HepG2 (cell line): ENCODE measurements at regions not wholly inside any gene's neighbourhood (a gene's known extent, or its start where the extent isn't known, plus 50 kb on each side); places are given as distances from the start of the nearest gene placed in this dataset.

Experiments
- ATAC-seq: fragments of 200-7000 bp; cut with Tn5 transposase; 3 replicates; pipeline ENCODE4 v1.9.1; 2020; ENCODE audit warnings: mild to moderate bottlenecking, moderate library complexity
- BruUV-seq: library from RNA; stranded (reverse); fragments of 400-500 nt; replicated peaks from 2 replicates; lab custom pipeline; 2021; lab: Mats Ljungman, UMichigan
- CTCF ChIA-PET: fragments of 300-600 bp; formaldehyde crosslinking; extraction: SDS; loops from one replicate; lab custom pipeline; 2021; ENCODE audit warnings: low total read pairs, inconsistent platforms, low intra/inter-chr PET ratio; lab: Yijun Ruan, JAX
- POLR2A ChIA-PET: fragments of 350-600 bp; sonication (Branson Sonifier 250); formaldehyde crosslinking; loops from one replicate; lab custom pipeline; 2020; ENCODE audit warnings: antibody characterized with exemption, inconsistent platforms; lab: Yijun Ruan, JAX
- DNase-seq: peaks from one replicate; pipeline ENCODE4 v3.0.0-alpha.2; 2015; ENCODE audit warnings: low spot score
- FAIRE-seq: peaks from 3 replicates; lab custom pipeline; 2011; peaks lifted over from hg19 to GRCh38; lab: Jason Lieb, UNC
- H2AFZ ChIP-seq: one replicate; pipeline ENCODE4 v1.6.1; 2011; ENCODE audit warnings: low read length, inconsistent platforms
- H3K27ac ChIP-seq: fragments of 300-600 bp; 3 replicates; pipeline ENCODE4 v1.8.0; 2011; ENCODE audit warnings: mixed run types, mild to moderate bottlenecking, mixed read lengths, low read length, inconsistent platforms; ENCODE audit not compliant: insufficient read depth; ENCODE audit errors: extremely low read length
- H3K27me3 ChIP-seq, 2 experiments: fragments of 200-600 bp in 1 of 2; 2 replicates in 1 of 2; 3 replicates in 1 of 2; pipeline versions ENCODE4 v1.6.0 to v1.8.0; 2011; ENCODE audit warnings: low read length in 2 of 2, mild to moderate bottlenecking in 2 of 2, moderate library complexity in 2 of 2, inconsistent platforms in 1 of 2; ENCODE audit not compliant: insufficient read depth in 2 of 2, control insufficient read depth in 1 of 2
- H3K36me3 ChIP-seq, 2 experiments: fragments of 200-600 bp in 1 of 2; replicated peaks in 1 of 2; 2 replicates in 1 of 2; 3 replicates in 1 of 2; pipeline versions ENCODE4 v1.5.1 to v1.8.0; 2011; ENCODE audit warnings: low read length in 2 of 2, inconsistent platforms in 1 of 2; ENCODE audit not compliant: insufficient read depth in 2 of 2, control insufficient read depth in 1 of 2
- H3K4me1 ChIP-seq: 2 replicates; pipeline ENCODE4 v1.5.1; 2012; ENCODE audit warnings: low read length, inconsistent platforms; ENCODE audit not compliant: insufficient read depth
- H3K4me2 ChIP-seq: 2 replicates; pipeline ENCODE4 v1.6.0; 2011; ENCODE audit warnings: low read depth, low read length, inconsistent platforms
- H3K4me3 ChIP-seq, 3 experiments: fragments of 200-600 bp in 1 of 3; sonication (generic), shearing (Covaris generic) in 1 of 3; replicated peaks in 1 of 3; 2 replicates each; pipeline ENCODE4 v1.5.1; 2011 to 2016; ENCODE audit warnings: low read length in 3 of 3, inconsistent platforms in 2 of 3, low read depth in 2 of 3, mild to moderate bottlenecking in 2 of 3, control low read depth in 1 of 3, mixed read lengths in 1 of 3; ENCODE audit not compliant: insufficient read depth in 1 of 3
- H3K79me2 ChIP-seq: one replicate; pipeline ENCODE4 v1.6.1; 2011; ENCODE audit warnings: low read length, inconsistent platforms; ENCODE audit not compliant: insufficient read depth
- H3K9ac ChIP-seq: 2 replicates; pipeline ENCODE4 v1.6.0; 2011; ENCODE audit warnings: mild to moderate bottlenecking, low read depth, low read length, inconsistent platforms; ENCODE audit not compliant: insufficient read depth
- H3K9me3 ChIP-seq: 2 replicates; pipeline ENCODE4 v1.5.1; 2012; ENCODE audit warnings: mild to moderate bottlenecking, low read length
- H4K20me1 ChIP-seq: 2 replicates; pipeline ENCODE4 v1.6.0; 2011; ENCODE audit warnings: inconsistent platforms, mild to moderate bottlenecking, low read length, moderate library complexity; ENCODE audit not compliant: insufficient read depth
- AFF4 ChIP-seq: sonication (generic); formaldehyde crosslinking; IDR thresholded peaks from 2 replicates; pipeline ENCODE4 v1.4.0; 2020; ENCODE audit warnings: missing genetic modification reagents
- EZH2 ChIP-seq: conservative IDR thresholded peaks from 2 replicates; pipeline ENCODE4 v1.6.1; 2012; ENCODE audit warnings: mild to moderate bottlenecking, low read depth, low read length, moderate library complexity
- FOXK1 ChIP-seq: sonication (generic); formaldehyde crosslinking; IDR thresholded peaks from 2 replicates; pipeline ENCODE4 v1.4.0; 2020; ENCODE audit warnings: low read depth, missing genetic modification reagents, borderline replicate concordance
- SRSF9 ChIP-seq: fragments of 200-400 bp; formaldehyde crosslinking; IDR thresholded peaks from 2 replicates; pipeline ENCODE4 v1.6.1; 2018; ENCODE audit warnings: borderline replicate concordance, mild to moderate bottlenecking, low read depth, low read length; ENCODE audit not compliant: insufficient read depth, poor library complexity, severe bottlenecking
- ZNF569 ChIP-seq: sonication (generic); formaldehyde crosslinking; IDR thresholded peaks from 2 replicates; pipeline ENCODE4 v1.5.0; 2020; ENCODE audit warnings: mild to moderate bottlenecking, missing genetic modification reagents, moderate library complexity, borderline replicate concordance
- ZNF644 ChIP-seq: IDR thresholded peaks from 2 replicates; pipeline ENCODE4 v1.6.1; 2016; ENCODE audit warnings: low read depth
- in situ Hi-C: cut with HindIII; loops from 2 replicates; pipeline ENCODE4 v1.10.0; 2017; ENCODE audit warnings: low pct_unique_long_range_greater_than_20kb; ENCODE audit not compliant: extremely low pct_ligation_motif_present
- intact Hi-C: fragments of 100-400 bp; cut with micrococcal nuclease; formaldehyde crosslinking; loops from one replicate; pipeline ENCODE4 v1.10.0; 2022; ENCODE audit not compliant: unreplicated experiment
- TF ChIP-seq, protein P1 (sequence below): sonication (generic); formaldehyde crosslinking; IDR thresholded peaks from 2 replicates; pipeline ENCODE4 v1.8.0; 2022; ENCODE audit warnings: missing genetic modification reagents, mild to moderate bottlenecking, moderate library complexity, borderline replicate concordance
- TF ChIP-seq, protein P2 (sequence below): sonication (generic); formaldehyde crosslinking; IDR thresholded peaks from 2 replicates; pipeline ENCODE4 v1.5.0; 2020; ENCODE audit warnings: missing genetic modification reagents
- TF ChIP-seq, protein P3 (sequence below): sonication (generic); formaldehyde crosslinking; IDR thresholded peaks from 2 replicates; pipeline ENCODE4 v1.4.0; 2020; ENCODE audit warnings: missing genetic modification reagents

DNA sequence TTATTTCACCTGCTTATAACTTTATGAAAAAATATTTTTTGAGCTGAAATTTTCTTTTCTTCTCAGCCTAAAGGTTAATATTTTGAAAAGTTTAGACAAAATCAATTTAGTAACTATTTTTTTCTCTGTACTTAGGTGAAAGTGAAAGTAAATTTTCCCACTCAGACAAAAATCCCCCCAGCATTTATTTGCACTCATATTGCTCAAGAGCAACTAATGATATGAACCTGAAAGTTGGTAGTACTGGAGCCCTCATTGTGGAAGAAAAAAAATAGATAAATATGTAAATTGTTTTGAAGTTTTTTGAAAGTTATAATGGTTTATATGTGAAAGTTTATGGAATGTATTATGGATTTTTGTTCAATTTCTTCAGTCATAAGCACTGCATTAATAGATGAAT is 1005.9 kb upstream of the ATXN7L3B start:
- TF ChIP-seq, protein P1, sequence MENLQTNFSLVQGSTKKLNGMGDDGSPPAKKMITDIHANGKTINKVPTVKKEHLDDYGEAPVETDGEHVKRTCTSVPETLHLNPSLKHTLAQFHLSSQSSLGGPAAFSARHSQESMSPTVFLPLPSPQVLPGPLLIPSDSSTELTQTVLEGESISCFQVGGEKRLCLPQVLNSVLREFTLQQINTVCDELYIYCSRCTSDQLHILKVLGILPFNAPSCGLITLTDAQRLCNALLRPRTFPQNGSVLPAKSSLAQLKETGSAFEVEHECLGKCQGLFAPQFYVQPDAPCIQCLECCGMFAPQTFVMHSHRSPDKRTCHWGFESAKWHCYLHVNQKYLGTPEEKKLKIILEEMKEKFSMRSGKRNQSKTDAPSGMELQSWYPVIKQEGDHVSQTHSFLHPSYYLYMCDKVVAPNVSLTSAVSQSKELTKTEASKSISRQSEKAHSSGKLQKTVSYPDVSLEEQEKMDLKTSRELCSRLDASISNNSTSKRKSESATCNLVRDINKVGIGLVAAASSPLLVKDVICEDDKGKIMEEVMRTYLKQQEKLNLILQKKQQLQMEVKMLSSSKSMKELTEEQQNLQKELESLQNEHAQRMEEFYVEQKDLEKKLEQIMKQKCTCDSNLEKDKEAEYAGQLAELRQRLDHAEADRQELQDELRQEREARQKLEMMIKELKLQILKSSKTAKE = no peak
- TF ChIP-seq ZNF569 = no peak
- TF ChIP-seq, protein P2, sequence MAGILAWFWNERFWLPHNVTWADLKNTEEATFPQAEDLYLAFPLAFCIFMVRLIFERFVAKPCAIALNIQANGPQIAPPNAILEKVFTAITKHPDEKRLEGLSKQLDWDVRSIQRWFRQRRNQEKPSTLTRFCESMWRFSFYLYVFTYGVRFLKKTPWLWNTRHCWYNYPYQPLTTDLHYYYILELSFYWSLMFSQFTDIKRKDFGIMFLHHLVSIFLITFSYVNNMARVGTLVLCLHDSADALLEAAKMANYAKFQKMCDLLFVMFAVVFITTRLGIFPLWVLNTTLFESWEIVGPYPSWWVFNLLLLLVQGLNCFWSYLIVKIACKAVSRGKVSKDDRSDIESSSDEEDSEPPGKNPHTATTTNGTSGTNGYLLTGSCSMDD (CRISPR knock-in tag) = no peak
- no peak for TF ChIP-seq EZH2
- POLR2A ChIA-PET = no interaction called here
- H3K9ac ChIP-seq = no peak overlapping the region
- FAIRE-seq (no peak), ATAC-seq (no peak), DNase-seq (no peak)
- no peak overlapping the region for H3K4me3 ChIP-seq
- in situ Hi-C loops = no loop called here
- H3K27ac ChIP-seq = no peak overlapping the region
- H4K20me1 ChIP-seq = no peaks in the 10 kb centered on the region
- no peaks in the 10 kb centered on the region for H3K79me2 ChIP-seq
- H3K9me3 ChIP-seq = peaks cover 82% of the 10 kb centered on the region
- H3K27me3 ChIP-seq = no peaks in the 10 kb centered on the region
- H3K4me2 ChIP-seq = no peak overlapping the region
- no TSS peak for BruUV-seq
- no peak overlapping the region for H2AFZ ChIP-seq
- H3K4me1 ChIP-seq = no peaks in the 10 kb centered on the region
- CTCF ChIA-PET = no interaction called here
- intact Hi-C loops = no loop called here
- H3K36me3 ChIP-seq = no peaks in the 10 kb centered on the region

DNA sequence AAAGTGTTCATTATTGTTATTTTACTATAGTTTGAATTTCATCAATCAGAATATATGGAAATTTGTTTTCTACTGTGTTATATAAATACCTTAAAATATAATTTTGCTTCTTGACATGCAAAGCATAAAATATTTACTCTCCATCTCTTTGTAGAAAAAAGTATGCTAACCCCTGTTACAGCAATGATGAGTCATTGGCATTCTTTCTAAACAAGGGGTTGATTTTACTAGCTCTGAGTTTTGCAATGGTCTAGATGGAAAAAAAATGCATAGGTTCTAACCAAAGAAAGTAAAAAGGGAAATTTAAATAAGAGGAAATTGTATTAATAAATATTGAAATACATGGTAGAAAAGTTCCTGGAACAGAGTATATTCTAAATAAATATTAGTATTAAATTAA is 990.2 kb upstream of the ATXN7L3B start:
- intact Hi-C loops = no loop called here
- no peak for TF ChIP-seq FOXK1
- TF ChIP-seq SRSF9 = no peak
- TF ChIP-seq, protein P3, sequence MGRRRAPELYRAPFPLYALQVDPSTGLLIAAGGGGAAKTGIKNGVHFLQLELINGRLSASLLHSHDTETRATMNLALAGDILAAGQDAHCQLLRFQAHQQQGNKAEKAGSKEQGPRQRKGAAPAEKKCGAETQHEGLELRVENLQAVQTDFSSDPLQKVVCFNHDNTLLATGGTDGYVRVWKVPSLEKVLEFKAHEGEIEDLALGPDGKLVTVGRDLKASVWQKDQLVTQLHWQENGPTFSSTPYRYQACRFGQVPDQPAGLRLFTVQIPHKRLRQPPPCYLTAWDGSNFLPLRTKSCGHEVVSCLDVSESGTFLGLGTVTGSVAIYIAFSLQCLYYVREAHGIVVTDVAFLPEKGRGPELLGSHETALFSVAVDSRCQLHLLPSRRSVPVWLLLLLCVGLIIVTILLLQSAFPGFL (CRISPR knock-in tag) = no peak
- TF ChIP-seq AFF4 = no peak
- TF ChIP-seq ZNF644 = no peak

More for the DNA sequence above, 990.2 kb upstream of the ATXN7L3B start:
- BruUV-seq = no TSS peak
- Histone ChIP-seq H3K4me2 (no peak overlapping the region), H3K4me1 (no peaks in the 10 kb centered on the region), H3K9ac (no peak overlapping the region), H3K27ac (no peak overlapping the region), H3K36me3 (no peaks in the 10 kb centered on the region), H3K79me2 (no peaks in the 10 kb centered on the region), H3K27me3 (no peaks in the 10 kb centered on the region), H3K9me3 (peaks cover 62% of the 10 kb centered on the region), H3K4me3 (no peak overlapping the region), H2AFZ (no peak overlapping the region), H4K20me1 (no peaks in the 10 kb centered on the region)
- CTCF ChIA-PET = no interaction called here
- in situ Hi-C loops = no loop called here
- FAIRE-seq (no peak), DNase-seq (no peak), ATAC-seq (no peak)
- POLR2A ChIA-PET = no interaction called here
